GM21447 (cell line): ENCODE measurements at regions not wholly inside any gene's neighbourhood (a gene's known extent, or its start where the extent isn't known, plus 50 kb on each side); places are given as distances from the start of the nearest gene placed in this dataset.
"Not testable (repeated sequence)": the region's sequence is repeated elsewhere in the genome, so short reads cannot be mapped to it uniquely, and the experiment has no call there.

Experiments used
- ATAC-seq: cut with Tn5 transposase; IDR thresholded peaks from one replicate; pipeline ENCODE4 v1.9.1; 2021; ENCODE audit not compliant: unreplicated experiment

DNA sequence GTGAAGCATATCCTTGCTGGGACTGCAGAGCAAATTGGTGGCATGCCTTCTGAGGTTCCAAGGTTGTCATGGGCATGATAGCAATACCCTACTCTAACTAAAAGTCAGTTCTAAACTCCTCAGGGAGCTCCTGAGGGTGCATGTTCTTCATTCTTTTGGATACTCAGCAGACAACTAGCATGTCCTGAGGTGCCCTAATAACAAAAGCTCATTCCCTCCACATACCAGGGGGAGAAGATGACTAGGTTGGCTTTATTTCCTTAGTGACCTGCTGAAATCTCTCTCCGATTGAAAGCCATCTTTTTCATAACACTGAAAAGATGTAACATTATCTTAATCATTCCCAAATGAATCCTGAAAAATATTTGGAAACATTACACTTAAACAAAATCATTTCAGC is 188.7 kb upstream of the IGF1 start:
- ATAC-seq = no peak

DNA sequence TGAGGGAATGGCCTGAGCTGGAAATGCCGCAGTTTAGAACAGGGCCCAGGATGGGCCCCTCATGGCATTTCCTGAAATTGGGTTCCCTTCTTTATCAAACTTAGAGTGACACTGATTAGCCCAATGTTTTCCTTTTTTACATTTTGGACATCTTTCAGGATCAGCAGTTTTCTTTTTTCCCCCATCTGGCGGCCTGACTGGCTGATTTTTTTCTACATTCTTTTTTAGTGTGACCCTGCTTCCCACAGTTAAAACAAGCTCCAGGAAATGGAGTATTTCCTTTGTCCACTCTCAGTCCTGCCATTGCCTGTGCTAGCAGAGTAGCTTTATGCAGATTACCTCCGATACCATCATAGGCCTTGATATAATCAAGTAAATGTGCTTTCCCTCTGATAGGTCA is 185.8 kb upstream of the IGF1 start:
- not testable (repeated sequence) for ATAC-seq

DNA sequence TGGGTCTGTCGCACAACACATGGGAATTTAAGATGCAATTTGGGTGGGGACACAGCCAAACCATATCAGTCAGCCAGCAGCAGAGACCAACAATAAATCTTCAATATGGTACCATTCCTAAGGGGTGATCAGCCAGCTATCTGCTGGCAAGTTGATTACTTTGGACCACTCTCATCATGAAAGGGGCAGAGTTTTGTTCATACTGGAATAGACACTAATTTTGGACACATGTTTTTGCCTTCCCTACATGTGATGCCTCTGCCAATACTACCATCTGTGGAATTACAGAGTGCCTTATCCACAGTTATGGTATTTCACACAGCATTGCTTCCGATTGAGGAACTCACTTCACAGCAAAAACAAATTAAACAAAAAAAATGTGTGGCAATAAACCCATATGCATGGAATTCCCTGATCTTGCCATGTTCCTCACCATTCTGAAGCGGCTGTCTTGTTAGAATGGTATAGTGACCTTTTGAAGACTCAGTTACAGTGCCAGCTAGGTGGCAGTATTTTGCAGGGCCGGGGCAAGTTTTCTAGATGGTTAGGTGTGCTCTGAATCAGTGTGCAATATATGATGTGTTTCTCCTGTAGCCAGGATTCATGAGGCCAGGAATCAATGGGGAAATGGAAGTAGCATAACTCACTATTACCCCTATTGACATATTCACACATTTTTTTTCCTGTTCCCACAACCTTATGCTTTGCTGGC is 179.0 kb upstream of the IGF1 start:
- no peak for ATAC-seq

DNA sequence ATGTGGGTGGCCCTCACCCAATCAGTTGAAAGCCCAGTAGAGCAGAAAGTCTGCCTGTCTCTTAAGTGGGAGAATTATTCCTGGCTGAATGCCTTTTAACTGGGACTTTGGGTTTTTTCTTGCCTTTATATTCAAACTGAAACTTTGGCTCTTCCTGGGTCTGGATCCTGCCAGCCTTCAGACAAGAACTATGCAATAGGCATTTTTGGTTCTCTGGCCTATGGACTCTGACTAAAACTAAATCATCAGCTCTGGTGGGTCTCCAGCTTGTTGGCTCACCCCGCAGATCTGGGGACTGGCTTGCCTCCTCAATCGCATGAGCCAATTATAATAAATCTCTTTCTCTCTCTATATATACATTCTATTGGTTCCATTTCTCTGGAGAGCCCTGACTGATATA is 173.0 kb upstream of the IGF1 start:
- no peak for ATAC-seq

DNA sequence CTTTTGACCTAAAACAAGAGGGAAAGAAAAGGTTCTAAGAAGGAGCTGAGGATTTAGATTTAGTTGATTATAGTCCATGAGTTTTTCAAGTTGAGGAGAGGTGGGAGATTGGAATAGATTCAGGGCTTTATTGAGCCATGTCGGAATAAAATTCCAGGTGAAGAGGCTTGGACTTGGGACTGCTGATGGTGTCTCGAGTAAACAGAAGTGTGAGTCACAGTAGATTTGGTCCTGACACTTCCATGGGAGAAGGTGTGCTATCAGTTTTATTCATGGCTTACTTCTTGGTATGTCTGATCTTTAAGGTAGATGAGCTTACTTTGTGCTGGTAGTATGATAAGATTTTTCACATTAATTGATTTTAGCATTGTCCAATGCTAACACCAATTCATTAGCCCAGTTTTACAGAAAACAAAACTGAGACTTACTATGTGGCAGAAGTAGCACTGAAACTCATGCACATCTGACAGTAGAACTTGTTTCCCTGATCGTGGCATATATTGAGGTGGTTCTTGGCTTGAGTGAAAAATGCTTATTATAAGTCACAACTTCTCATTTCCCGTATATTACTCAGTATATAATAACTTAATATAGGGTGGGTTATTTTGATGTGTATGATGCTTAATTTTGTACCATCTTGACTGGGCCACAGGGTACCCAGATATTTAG is 172.4 kb upstream of the IGF1 start:
- no peak for ATAC-seq

DNA sequence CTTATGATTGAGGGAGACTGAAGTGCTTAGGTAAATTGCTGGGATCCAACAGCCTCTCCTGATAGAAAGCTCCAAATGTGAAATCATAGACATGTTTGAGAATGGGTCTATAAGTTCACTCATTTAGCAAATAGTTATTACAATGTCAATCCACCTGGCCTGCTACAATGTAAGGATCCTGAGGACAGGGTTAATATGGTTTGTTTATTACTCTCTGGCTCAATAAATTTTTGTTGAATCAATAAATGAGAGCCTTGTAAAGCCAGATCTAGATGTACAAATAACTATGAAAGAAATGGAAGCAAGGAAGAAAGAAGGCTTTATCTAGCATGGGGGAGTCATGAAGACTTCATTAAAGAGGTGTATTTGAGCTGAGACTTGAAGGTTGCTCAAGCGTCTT is 165.6 kb upstream of the IGF1 start:
- ATAC-seq = no peak

DNA sequence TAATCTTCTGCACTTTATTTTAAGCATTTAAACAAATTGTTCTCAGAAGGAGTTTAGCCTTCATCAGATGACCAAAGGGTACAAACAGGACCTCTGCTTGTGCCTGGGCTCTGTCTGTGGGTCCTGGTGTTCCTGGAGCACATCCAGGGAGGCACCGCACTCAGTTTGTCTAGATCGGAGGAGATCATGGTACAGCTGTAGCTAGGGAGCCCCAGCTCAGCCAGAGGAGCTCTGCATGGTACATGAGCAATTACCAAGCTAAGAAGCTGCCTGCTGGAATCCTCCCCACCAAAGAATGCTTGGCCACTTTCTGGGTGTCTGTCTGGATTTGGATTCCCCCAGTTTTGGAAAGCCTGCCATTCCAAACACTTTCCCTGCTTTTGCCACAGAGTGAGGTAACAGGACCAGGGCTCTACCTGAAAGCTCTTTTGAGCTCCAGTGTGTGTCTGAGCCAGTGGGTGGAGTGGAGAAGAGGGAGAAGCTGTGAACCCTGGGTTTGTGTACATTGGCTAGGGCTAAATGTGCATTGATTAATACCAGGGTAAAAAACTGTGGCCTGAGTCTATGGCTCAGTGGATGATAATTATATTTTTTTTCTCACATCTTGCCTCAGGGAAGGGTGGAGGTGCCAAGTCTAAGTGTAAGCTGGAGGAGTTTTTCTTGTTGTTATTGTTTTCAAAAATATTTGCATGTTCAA is 163.7 kb upstream of the IGF1 start:
- ATAC-seq = no peak

DNA sequence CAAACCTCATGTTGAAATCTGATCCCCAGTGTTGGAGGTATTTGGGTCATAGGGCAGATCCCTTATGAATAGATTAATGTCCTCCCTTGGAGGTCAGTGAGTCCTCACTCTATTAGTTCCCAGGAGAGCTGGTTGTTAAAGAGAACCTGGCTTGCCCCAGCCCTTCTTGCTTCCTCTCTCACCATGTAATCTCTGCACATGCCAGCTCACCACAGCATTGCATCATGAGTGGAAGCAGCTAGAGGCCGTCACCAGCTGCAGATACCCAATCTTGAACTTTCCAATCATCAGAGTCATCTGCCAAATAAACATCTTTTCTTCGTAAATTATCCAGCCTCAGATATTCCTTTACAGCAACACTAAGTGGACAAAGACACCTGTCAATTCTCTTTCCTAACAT is 161.8 kb upstream of the IGF1 start:
- ATAC-seq = no peak

DNA sequence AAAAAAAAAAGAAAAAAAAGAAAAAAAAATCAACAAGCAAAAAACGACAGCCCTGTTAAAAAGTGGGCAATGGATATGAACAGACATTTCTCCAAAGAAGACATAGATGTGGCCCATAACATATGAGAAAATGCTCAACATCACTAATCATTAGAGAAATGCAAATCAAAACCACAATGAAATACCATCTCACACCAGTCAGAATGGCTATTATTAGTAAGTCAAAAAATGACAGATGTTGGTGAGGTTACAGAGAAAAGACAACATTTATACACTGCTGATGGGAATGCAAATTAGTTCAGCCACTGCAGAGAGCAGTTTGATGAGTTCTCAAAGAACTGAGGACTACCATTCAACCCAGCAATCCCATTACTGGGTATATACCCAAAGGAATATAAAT is 160.3 kb upstream of the IGF1 start:
- ATAC-seq = not testable (repeated sequence)

DNA sequence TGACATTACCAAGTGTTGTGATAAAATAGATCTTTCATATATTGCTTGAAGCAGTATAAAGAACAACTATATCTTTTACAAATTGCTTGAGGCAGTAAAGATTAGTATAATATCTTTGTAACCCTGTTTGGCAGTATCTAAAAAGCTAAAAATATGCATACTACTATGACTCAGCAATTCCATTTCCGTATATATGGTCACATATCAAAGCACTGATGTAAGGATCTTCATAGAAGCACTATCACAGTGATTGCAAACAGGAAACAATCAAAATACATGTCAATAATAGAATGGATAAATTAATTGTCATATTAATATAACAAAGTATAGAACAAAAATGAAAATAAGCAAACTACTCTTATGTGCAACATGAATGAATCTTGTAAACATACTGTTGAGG is 158.4 kb upstream of the IGF1 start:
- ATAC-seq = no peak

DNA sequence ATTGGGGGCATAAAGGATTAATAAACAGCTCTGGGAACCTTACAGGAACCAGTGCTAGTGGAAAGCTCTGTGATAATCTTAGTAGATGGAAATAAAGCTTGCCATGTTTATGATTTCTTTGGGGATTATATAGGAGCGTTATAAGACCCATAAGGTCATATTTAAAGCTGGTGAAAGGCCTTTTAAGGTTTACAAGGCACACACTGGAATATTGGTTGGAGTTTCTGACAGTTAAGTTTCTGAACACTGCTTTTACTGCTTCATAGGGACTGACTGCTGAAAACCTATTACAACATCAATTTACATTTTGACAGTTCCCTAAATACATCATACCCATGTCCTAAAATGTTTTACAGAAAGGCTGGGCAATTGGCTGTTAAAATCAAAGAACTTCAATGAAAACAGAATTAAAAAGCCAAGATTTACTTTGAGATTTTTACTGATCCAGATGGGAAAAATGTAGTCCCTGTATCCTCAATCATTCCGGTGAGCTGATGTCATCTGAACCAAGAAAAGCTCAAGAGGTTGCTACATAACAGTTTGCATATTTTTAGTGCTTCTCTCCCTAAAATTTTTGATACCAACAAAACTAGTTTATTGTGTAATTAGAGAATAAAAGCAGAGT is 153.7 kb upstream of the IGF1 start:
- ATAC-seq = no peak

DNA sequence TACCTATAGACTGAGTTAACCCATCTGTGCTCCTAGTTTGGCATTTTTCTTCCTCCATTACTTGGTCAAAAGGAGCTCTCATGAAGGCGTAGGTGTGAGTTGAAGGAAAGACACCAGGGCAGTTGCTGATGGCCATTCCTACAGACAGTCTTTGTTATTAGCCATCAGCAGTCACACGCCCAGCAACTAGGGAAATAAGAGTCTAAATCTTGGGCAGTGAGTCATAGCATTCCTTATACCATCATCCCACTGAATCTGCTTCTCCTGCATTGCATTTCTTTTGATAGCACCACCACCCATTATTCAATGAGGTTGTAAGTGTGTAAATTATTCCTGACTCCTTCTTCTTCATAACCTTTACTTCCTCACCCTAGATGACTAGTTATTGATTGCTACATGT is 150.9 kb upstream of the IGF1 start:
- no peak for ATAC-seq

DNA sequence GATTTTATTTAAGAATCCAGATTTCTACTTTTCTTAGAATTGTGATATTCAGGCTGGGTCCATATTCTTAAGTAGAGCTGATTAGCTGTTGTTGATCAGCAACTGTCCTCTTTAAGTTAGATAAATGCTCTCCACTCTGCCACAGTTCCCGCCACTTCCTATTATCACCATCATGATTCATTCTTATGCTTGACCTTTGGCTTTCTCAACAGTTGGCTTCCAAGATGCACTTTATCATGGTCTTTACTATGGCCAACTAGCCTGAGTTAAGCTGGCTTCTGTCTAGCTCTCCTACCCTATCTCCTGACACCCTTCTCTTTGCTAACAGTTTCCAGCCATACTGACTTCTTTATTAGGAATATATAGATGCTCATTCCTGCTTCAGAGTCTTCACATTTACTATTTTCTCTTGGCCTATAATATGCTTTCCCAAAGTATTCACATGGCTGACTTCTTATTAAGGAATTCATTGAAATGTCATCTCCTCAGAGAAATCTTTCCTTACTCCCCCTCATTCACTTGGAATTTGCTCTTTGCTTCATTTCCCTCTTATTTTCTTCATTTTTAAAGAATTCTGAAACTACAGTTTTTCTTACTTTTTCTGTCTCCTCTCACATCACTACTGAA is 149.0 kb upstream of the IGF1 start:
- no peak for ATAC-seq

DNA sequence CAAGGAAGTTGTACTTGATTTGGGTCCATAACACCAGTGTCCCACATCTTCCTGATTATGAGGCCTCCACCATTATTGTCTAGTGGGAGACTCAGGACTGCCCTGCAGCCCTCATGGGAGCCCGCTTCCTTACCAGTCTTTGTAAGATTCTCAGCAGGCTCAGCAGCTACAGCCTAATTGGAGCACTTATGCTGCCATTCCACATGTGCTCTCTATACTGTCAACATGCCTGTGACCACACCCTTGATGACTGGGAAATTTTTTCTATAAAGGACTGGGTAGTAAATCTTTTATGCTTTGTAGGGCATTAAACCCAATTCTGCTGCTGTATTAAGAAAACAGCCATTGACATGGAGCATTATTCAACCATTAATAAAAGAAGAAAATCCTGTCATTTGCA is 145.5 kb upstream of the IGF1 start:
- no peak for ATAC-seq

DNA sequence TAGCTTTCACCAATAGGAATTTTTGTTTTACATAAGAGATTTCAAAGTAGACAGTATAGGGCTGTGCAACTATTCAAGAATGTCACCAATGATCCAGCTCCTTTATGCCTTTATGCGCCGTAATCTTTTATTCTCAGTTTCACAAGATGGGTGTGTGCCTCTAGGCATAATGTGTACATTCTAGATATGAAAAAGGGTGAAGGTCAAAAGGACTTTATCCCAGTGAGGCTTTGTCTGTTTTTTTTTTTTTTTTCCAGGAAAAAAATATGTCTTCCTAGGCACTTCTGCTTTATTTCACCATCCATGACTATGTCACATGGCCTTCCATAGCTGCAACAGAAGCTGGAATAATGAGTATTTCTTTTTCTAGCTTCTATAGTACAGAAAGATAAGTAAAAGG is 142.3 kb upstream of the IGF1 start:
- no peak for ATAC-seq

DNA sequence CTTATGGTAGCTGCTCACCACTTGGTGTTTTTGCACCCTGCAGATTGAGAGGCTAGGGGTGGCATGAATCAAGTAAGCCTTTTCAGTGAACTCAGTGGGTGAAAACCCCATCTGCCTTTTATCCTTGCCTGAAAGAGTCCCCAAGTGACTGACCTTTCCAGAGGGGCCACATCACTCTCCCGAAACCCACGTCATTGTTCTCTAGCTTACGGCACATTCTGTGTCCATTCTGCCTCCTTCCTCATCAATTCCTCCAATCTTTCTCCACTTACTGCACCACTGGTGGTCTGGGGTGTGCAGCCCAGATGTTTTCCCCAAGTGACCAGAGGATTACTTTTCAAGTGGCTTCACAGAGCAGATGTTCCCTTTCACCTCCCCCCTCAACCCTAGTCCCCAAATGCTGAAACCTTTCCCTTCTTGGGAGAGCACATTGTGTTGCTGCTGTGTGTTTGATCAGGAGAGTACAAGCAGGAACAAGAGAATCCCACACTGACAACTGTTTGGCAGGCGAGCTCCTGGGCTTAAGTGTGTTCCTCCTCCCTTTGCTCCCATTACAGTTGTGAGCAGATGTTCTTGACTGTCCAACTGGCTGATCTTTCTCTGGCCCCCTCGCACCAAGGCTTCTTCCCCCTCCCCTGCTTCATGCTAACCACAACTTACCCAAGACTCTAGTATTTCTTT is 138.0 kb upstream of the IGF1 start:
- ATAC-seq = no peak

DNA sequence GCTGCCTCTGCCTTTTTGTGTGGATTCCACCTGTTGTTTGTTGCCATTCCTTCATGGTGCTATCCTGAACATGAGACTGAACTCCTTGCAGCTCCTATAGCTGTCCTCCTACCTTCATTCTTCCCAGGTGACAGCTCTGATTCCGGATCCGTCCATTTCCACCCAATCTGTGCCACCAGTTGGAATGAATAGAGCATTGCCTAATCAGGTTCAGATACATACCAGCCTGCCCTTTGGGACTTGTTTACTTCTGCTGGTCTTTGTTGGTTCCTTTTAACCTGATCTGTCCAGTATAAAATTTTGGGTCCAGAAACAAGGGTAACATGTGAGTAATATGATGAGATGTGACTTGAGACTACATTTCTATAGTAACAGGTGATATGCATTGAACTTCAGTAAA is 136.3 kb upstream of the IGF1 start:
- ATAC-seq = no peak

DNA sequence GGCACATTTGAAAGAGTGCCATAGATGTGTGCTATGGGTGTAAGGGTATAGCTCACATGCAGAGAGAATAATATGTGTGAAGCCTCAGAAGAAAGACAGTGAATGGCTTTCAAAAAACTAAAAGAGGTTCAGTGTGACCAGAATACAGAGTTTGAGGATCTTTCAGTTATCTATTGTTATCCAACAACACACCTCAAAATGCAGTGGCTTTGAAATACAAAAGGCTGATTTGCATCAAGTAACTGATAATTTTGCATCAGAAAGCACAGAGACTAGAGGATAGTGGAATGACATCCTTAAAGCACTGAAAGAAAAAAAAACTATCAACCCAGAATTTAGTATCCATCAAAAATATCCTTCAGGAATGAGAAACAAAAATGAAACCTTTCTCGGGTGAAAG is 131.6 kb upstream of the IGF1 start:
- no peak for ATAC-seq

DNA sequence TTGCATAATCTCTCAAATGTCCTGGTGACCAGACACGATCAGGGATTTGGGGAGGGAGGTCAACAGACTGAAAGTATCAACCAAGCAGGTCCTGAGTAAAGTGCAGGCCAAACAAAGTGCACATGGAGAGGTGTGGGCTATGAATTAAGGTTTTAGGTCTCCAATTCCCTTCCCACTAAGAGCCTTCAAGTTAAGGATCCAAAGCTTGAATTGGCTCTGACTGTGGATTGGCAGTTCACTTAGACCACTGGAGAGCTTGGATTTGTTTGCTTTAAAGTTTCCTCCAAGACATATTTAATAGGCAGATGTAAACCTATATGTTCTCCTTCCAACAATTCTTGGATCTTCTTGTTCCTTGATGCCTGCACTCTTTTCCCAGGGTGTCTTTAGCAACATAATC is 129.6 kb upstream of the IGF1 start:
- ATAC-seq = no peak

DNA sequence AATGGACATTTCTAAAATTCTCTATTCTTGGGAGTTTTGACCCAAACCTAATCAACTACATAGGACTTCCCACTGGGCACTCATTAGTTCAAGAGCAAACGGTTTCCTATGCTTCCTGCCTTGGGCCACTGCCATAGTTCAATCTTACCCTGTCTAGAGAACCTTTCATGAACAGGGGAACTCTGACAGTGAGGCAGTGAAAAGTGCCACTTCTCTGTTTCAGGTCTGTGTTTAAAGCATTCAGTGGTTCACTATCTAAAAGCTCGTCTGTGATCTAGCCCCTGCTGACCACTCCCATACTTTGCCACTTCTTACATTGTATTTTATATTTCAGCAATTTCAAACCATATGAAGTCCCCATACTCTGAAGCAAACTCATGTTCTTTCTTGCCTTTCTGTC is 122.7 kb upstream of the IGF1 start:
- no peak for ATAC-seq

DNA sequence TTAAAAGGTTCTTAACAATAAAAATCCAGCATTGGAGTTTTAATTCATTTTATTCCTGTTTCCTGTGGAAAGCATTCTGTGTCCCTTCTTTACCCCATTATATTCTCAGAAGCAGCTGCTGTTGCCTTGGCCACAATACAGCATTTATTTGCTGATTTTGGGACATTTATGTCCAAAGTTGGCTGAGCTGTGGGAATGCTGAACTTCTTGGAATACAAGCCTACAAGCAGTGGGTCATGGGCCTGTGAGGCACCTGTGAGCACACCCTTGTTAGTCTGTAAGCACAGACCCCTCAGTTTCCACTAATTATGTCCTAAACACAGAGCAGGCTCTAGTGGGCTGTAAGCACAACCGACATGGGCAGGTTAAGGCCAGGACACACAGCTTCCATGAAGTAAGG is 122.2 kb upstream of the IGF1 start:
- no peak for ATAC-seq
